Cardiac fibroblast (primary cell): ENCODE measurements at regions not wholly inside any gene's neighbourhood (a gene's known extent, or its start where the extent isn't known, plus 50 kb on each side); places are given as distances from the start of the nearest gene placed in this dataset.

Experiments used
- DNase-seq, 2 donors: peaks; one replicate each; pipeline versions ENCODE4 v3.0.0 to v3.0.0-alpha.2; 2010; ENCODE audit warnings: low read depth in 2 of 2
- H3K4me3 ChIP-seq, 2 donors: replicated peaks in 1 of 2; 1 replicate in 1 of 2; 2 replicates in 1 of 2; pipeline ENCODE4 v1.5.1; 2011; ENCODE audit warnings: low read depth in 2 of 2, low read length in 2 of 2, mild to moderate bottlenecking in 2 of 2, moderate library complexity in 1 of 2
- CTCF ChIP-seq: IDR thresholded peaks from one replicate; pipeline ENCODE4 v1.5.1; 2011; ENCODE audit warnings: low read depth, mild to moderate bottlenecking, low read length, inconsistent platforms

- H3K4me3 ChIP-seq: no peak overlapping the region
- TF ChIP-seq CTCF: no peak
- DNase-seq: no peak
These were observed 276.1 kb downstream of the NPHP4 start for GRCh38 chr1:5716126-5716525.

- no peak for TF ChIP-seq CTCF
- DNase-seq: no peak
- no peak overlapping the region for H3K4me3 ChIP-seq
These were observed 278.9 kb downstream of the NPHP4 start for GRCh38 chr1:5713101-5714010.

GRCh38 chr1:5711956-5712645 lies 280.1 kb downstream of the NPHP4 start:
- H3K4me3 ChIP-seq: no peak overlapping the region
- TF ChIP-seq CTCF: no peak
- DNase-seq: no peak

- no peak for DNase-seq
- TF ChIP-seq CTCF: no peak
- no peak overlapping the region for H3K4me3 ChIP-seq
These were observed 281.1 kb downstream of the NPHP4 start for GRCh38 chr1:5711079-5711478.

- no peak for DNase-seq
- no peak overlapping the region for H3K4me3 ChIP-seq
- TF ChIP-seq CTCF: no peak
These were observed 282.2 kb downstream of the NPHP4 start for GRCh38 chr1:5709976-5710375.

- no peak overlapping the region for H3K4me3 ChIP-seq
- no peak for TF ChIP-seq CTCF
These were observed 282.7 kb downstream of the NPHP4 start for GRCh38 chr1:5709461-5709975.

More at GRCh38 chr1:5709461-5709975, 282.7 kb downstream of the NPHP4 start:
- no peak for DNase-seq
